A673 (cell line): ENCODE measurements at regions not wholly inside any gene's neighbourhood (a gene's known extent, or its start where the extent isn't known, plus 50 kb on each side); places are given as distances from the start of the nearest gene placed in this dataset.

Source experiments
- BruUV-seq: library from RNA; stranded (reverse); fragments of 400-500 nt; replicated peaks from 2 replicates; lab custom pipeline; 2021; lab: Mats Ljungman, UMichigan
- CTCF ChIA-PET: fragments of 300-600 bp; sonication (Branson Sonifier 250); formaldehyde crosslinking; loops from one replicate; lab custom pipeline; 2022; ENCODE audit warnings: antibody characterized with exemption; lab: Charles Lee
- POLR2A ChIA-PET: fragments of 300-600 bp; sonication (Branson Sonifier 250); formaldehyde crosslinking; loops from one replicate; lab custom pipeline; 2022; ENCODE audit warnings: antibody characterized with exemption; ENCODE audit not compliant: low non-redundant PET; lab: Charles Lee
- DNase-seq: peaks from one replicate; pipeline ENCODE4 v3.0.0-alpha.2; 2015; ENCODE audit warnings: low spot score
- H3K27ac ChIP-seq: fragments of 200-600 bp; sonication (generic); 2 replicates; pipeline ENCODE4 v1.5.1; 2016; ENCODE audit warnings: mixed run types, low read depth, mild to moderate bottlenecking, mixed read lengths, antibody characterized with exemption, low read length; ENCODE audit not compliant: poor library complexity, severe bottlenecking
- H3K27me3 ChIP-seq: fragments of 200-600 bp; sonication (generic); replicated peaks from 2 replicates; pipeline ENCODE4 v1.6.1; 2017; ENCODE audit warnings: mixed run types, low read depth, mild to moderate bottlenecking, mixed read lengths, antibody characterized with exemption, low read length; ENCODE audit not compliant: insufficient read depth, poor library complexity
- H3K36me3 ChIP-seq: fragments of 200-600 bp; sonication (generic); 2 replicates; pipeline ENCODE4 v1.6.1; 2016; ENCODE audit warnings: mixed run types, mild to moderate bottlenecking, mixed read lengths, antibody characterized with exemption, low read length; ENCODE audit not compliant: insufficient read depth, poor library complexity, severe bottlenecking
- H3K4me1 ChIP-seq: fragments of 200-600 bp; sonication (generic); 2 replicates; pipeline ENCODE4 v1.6.1; 2017; ENCODE audit warnings: mixed run types, mild to moderate bottlenecking, mixed read lengths, antibody characterized with exemption, low read length; ENCODE audit not compliant: insufficient read depth, poor library complexity, severe bottlenecking
- H3K4me3 ChIP-seq: fragments of 200-600 bp; sonication (generic); 2 replicates; pipeline ENCODE4 v1.5.1; 2016; ENCODE audit warnings: low read depth, mixed run types, mild to moderate bottlenecking, mixed read lengths, low read length; ENCODE audit not compliant: poor library complexity, severe bottlenecking
- H3K9me3 ChIP-seq: fragments of 200-600 bp; sonication (generic); 2 replicates; pipeline ENCODE4 v1.6.1; 2016; ENCODE audit warnings: mixed run types, low read depth, mild to moderate bottlenecking, mixed read lengths, antibody characterized with exemption, low read length; ENCODE audit not compliant: poor library complexity, severe bottlenecking
- EZH2 ChIP-seq: fragments of 200-600 bp; sonication (generic); IDR thresholded peaks from 2 replicates; pipeline ENCODE4 v1.6.1; 2017; ENCODE audit warnings: borderline replicate concordance, low read depth, mild to moderate bottlenecking, mixed read lengths, antibody characterized with exemption, low read length; ENCODE audit not compliant: poor library complexity, severe bottlenecking
- intact Hi-C: fragments of 100-400 bp; cut with micrococcal nuclease; formaldehyde crosslinking; loops from one replicate; pipeline ENCODE4 v1.10.0; 2022; ENCODE audit not compliant: unreplicated experiment
- TF ChIP-seq, protein P1 (sequence below): fragments of 300-800, 200-600 bp; sonication (generic); conservative IDR thresholded peaks from 2 replicates; pipeline ENCODE4 v1.5.1; 2017; ENCODE audit warnings: low read depth, mild to moderate bottlenecking, antibody characterized with exemption, low read length, moderate library complexity, mixed read lengths

DNA sequence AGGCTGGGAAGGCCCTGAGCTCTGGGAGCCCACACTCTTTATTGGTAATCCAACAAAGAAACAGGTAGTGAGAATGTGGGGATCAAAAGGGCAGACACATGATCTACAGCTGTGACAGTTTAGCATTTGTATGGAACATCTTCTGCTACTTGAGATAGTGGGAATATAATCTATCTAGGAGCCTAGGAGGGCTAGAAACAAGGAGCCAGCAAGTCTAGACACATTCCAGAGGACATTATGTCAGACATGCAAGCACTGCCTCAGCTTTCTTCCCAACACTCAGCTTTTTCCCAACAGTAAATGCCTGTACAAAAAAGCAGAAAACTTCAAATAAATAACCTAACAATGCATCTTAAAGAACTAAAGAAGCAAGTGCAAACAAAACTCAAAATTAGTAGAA, 1150.6 kb upstream of the RAG2 start:
- DNase-seq = no peak
- POLR2A ChIA-PET = no interaction called here
- H3K4me3 ChIP-seq = no peak overlapping the region
- intact Hi-C loops = no loop called here
- peaks cover 7% of the 10 kb centered on the region for H3K9me3 ChIP-seq
- CTCF ChIA-PET = no interaction called here
- TF ChIP-seq, protein P1, sequence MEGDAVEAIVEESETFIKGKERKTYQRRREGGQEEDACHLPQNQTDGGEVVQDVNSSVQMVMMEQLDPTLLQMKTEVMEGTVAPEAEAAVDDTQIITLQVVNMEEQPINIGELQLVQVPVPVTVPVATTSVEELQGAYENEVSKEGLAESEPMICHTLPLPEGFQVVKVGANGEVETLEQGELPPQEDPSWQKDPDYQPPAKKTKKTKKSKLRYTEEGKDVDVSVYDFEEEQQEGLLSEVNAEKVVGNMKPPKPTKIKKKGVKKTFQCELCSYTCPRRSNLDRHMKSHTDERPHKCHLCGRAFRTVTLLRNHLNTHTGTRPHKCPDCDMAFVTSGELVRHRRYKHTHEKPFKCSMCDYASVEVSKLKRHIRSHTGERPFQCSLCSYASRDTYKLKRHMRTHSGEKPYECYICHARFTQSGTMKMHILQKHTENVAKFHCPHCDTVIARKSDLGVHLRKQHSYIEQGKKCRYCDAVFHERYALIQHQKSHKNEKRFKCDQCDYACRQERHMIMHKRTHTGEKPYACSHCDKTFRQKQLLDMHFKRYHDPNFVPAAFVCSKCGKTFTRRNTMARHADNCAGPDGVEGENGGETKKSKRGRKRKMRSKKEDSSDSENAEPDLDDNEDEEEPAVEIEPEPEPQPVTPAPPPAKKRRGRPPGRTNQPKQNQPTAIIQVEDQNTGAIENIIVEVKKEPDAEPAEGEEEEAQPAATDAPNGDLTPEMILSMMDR = no peak
- TF ChIP-seq EZH2 = no peak
- BruUV-seq = no TSS peak
- H3K36me3 ChIP-seq = no peaks in the 10 kb centered on the region
- H3K27ac ChIP-seq = no peak overlapping the region
- no peaks in the 10 kb centered on the region for H3K27me3 ChIP-seq
- no peaks in the 10 kb centered on the region for H3K4me1 ChIP-seq

DNA sequence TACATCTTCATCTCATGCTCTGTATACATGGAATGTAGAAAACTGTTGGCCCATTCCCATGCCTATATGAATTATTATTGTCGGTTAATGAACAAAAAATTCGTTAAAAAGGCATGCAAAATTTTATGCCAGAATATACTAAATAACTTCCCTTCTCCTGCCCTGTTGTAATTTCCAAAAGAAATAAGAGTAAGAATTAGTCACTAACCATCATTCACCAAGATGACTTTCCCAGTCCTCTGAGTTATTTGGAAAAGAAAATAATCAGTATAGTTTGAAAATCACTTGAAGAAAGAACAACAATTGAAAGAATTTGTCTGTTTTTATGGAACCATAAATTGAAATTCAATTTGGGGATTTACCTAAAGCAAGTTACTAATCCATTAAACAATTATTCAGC, 1149.1 kb upstream of the RAG2 start:
- POLR2A ChIA-PET = no interaction called here
- intact Hi-C loops = no loop called here
- Histone ChIP-seq H3K36me3 (no peaks in the 10 kb centered on the region), H3K9me3 (peaks cover 7% of the 10 kb centered on the region), H3K4me1 (no peaks in the 10 kb centered on the region), H3K27ac (no peak overlapping the region), H3K27me3 (no peaks in the 10 kb centered on the region), H3K4me3 (no peak overlapping the region)
- TF ChIP-seq, protein P1 = no peak
- no peak for TF ChIP-seq EZH2
- DNase-seq = no peak
- no TSS peak for BruUV-seq
- CTCF ChIA-PET = no interaction called here

DNA sequence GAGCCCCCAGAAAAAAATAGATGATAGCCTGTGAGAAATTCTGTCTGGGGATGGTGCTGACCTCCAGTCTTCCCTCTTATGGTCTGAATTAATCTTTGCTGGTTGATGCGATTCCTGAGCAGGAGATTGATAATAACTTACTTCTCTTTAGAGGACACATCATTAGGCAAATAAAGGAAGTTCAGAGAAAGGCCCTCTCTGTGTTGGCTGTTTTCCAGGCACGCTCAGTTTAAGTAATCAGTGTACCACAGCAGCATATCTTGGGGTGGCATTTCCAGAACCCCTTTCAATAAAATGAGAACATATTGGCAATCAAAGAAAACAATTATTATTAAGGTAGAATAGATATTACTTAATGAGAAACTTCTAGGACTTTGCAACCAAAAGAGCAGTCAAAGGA, 1129.3 kb upstream of the RAG2 start:
- intact Hi-C loops = no loop called here
- no peaks in the 10 kb centered on the region for H3K27me3 ChIP-seq
- H3K36me3 ChIP-seq = no peaks in the 10 kb centered on the region
- H3K4me1 ChIP-seq = peaks cover 38% of the 10 kb centered on the region
- POLR2A ChIA-PET = no interaction called here
- no TSS peak for BruUV-seq
- no peak overlapping the region for H3K4me3 ChIP-seq
- no peaks in the 10 kb centered on the region for H3K9me3 ChIP-seq
- CTCF ChIA-PET = no interaction called here
- TF ChIP-seq, protein P1 = no peak
- TF ChIP-seq EZH2 = no peak
- H3K27ac ChIP-seq = no peak overlapping the region
- peak; percentile 79 for DNase-seq
